Nephron progenitor cell (in vitro differentiated cells): ENCODE measurements at regions not wholly inside any gene's neighbourhood (a gene's known extent, or its start where the extent isn't known, plus 50 kb on each side); places are given as distances from the start of the nearest gene placed in this dataset.

Experiments
- DNase-seq: peaks from one replicate; pipeline ENCODE4 v3.0.0; 2021
- H3K27ac Mint-ChIP-seq: 2 replicates; pipeline ENCODE4 v1.8.0; 2021; ENCODE audit warnings: mild to moderate bottlenecking, moderate library complexity, mixed read lengths
- H3K27me3 Mint-ChIP-seq: 2 replicates; pipeline ENCODE4 v1.8.0; 2021; ENCODE audit warnings: mild to moderate bottlenecking, low read depth, mixed read lengths; ENCODE audit not compliant: poor library complexity
- H3K36me3 Mint-ChIP-seq: 2 replicates; pipeline ENCODE4 v1.8.0; 2021; ENCODE audit warnings: low read depth, mixed read lengths
- H3K4me1 Mint-ChIP-seq: 2 replicates; pipeline ENCODE4 v1.8.0; 2021; ENCODE audit warnings: mixed read lengths
- H3K4me3 Mint-ChIP-seq: 2 replicates; pipeline ENCODE4 v1.8.0; 2021; ENCODE audit warnings: mild to moderate bottlenecking, moderate library complexity, mixed read lengths
- H3K9me3 Mint-ChIP-seq: 2 replicates; pipeline ENCODE4 v1.8.0; 2021; ENCODE audit warnings: mild to moderate bottlenecking, moderate library complexity, mixed read lengths
- TF ChIP-seq, protein P1 (sequence below): fragments of 200-600 bp; sonication (generic); IDR thresholded peaks from 2 replicates; pipeline ENCODE4 v1.5.0; 2021; ENCODE audit warnings: antibody characterized with exemption

DNA sequence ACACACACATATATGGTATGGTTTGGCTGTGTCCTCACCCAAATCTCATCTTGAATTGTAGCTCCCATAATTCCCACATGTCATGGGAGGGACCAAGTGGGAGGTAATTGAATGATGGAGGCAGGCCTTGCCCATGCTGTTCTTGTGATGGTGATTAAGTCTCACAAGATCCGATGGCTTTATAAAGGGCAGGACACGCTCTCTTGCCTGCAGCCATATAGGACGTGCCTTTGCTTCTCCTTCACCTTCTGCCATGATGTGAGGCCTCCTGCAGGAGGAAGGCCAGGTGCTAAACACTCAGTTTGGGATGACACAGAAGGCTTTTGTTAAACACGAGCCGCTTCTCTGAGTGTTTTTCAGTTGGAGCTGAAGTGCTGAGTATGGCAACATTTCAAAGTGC is 205.3 kb upstream of the KLF6 start:
- TF ChIP-seq, protein P1, sequence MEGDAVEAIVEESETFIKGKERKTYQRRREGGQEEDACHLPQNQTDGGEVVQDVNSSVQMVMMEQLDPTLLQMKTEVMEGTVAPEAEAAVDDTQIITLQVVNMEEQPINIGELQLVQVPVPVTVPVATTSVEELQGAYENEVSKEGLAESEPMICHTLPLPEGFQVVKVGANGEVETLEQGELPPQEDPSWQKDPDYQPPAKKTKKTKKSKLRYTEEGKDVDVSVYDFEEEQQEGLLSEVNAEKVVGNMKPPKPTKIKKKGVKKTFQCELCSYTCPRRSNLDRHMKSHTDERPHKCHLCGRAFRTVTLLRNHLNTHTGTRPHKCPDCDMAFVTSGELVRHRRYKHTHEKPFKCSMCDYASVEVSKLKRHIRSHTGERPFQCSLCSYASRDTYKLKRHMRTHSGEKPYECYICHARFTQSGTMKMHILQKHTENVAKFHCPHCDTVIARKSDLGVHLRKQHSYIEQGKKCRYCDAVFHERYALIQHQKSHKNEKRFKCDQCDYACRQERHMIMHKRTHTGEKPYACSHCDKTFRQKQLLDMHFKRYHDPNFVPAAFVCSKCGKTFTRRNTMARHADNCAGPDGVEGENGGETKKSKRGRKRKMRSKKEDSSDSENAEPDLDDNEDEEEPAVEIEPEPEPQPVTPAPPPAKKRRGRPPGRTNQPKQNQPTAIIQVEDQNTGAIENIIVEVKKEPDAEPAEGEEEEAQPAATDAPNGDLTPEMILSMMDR = no peak
- no peaks in the 10 kb centered on the region for H3K36me3 Mint-ChIP-seq
- H3K27me3 Mint-ChIP-seq = no peaks in the 10 kb centered on the region
- peaks cover 54% of the 10 kb centered on the region for H3K4me1 Mint-ChIP-seq
- DNase-seq = no peak
- no peak overlapping the region for H3K4me3 Mint-ChIP-seq
- H3K9me3 Mint-ChIP-seq = no peaks in the 10 kb centered on the region
- H3K27ac Mint-ChIP-seq = no peak overlapping the region

- peaks cover 25% of the 10 kb centered on the region for H3K4me1 Mint-ChIP-seq
- no peaks in the 10 kb centered on the region for H3K36me3 Mint-ChIP-seq
- no peaks in the 10 kb centered on the region for H3K27me3 Mint-ChIP-seq
- no peak overlapping the region for H3K27ac Mint-ChIP-seq
- no peak for DNase-seq
- TF ChIP-seq, protein P1 = no peak
- H3K9me3 Mint-ChIP-seq = peaks cover 12% of the 10 kb centered on the region
- no peak overlapping the region for H3K4me3 Mint-ChIP-seq
These were observed 202.3 kb upstream of the KLF6 start for GRCh38 chr10:3987143-3987974.

- Mint-ChIP-seq H3K4me3 (no peak overlapping the region), H3K36me3 (no peaks in the 10 kb centered on the region), H3K27ac (no peak overlapping the region), H3K27me3 (peaks cover 1% of the 10 kb centered on the region), H3K9me3 (peaks cover 14% of the 10 kb centered on the region), H3K4me1 (peaks cover 18% of the 10 kb centered on the region)
- DNase-seq = no peak
- TF ChIP-seq, protein P1 = no peak
These were observed 201.6 kb upstream of the KLF6 start for GRCh38 chr10:3986493-3987142.

GRCh38 chr10:3982746-3983442 is 197.9 kb upstream of the KLF6 start:
- peaks cover 4% of the 10 kb centered on the region for H3K27me3 Mint-ChIP-seq
- TF ChIP-seq, protein P1 = no peak
- H3K9me3 Mint-ChIP-seq = peaks cover 14% of the 10 kb centered on the region
- DNase-seq = no peak
- H3K27ac Mint-ChIP-seq = no peak overlapping the region
- H3K36me3 Mint-ChIP-seq = no peaks in the 10 kb centered on the region
- no peak overlapping the region for H3K4me3 Mint-ChIP-seq
- peaks cover 10% of the 10 kb centered on the region for H3K4me1 Mint-ChIP-seq

DNA sequence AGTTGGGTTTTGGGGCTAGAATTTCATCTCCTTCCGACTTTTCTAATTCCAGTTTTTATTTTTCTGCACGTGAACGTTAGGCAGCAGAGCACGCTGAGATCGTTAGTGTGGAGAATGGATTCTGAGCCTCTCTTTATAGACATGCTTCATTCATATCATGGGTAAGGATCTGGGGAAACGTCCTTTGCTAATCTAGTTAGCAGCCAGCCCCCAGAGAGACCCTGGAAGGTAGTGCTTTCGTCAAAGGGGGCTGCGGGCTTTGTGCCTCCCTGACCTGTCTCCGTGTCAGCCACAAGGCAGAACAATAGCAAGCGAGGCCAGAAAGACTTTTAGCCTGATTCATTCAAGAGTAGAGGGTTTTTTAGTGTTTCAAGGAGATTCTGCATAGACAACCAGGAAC is 196.3 kb upstream of the KLF6 start:
- peaks cover 14% of the 10 kb centered on the region for H3K9me3 Mint-ChIP-seq
- peaks cover 10% of the 10 kb centered on the region for H3K4me1 Mint-ChIP-seq
- DNase-seq = no peak
- no peak overlapping the region for H3K4me3 Mint-ChIP-seq
- TF ChIP-seq, protein P1 = no peak
- no peaks in the 10 kb centered on the region for H3K36me3 Mint-ChIP-seq
- H3K27me3 Mint-ChIP-seq = peaks cover 4% of the 10 kb centered on the region
- no peak overlapping the region for H3K27ac Mint-ChIP-seq
